Chondrocyte (in vitro differentiated cells): ENCODE measurements at regions not wholly inside any gene's neighbourhood (a gene's known extent, or its start where the extent isn't known, plus 50 kb on each side); places are given as distances from the start of the nearest gene placed in this dataset.

Source experiments
- DNase-seq: peaks from one replicate; pipeline ENCODE4 v3.0.0; 2021; ENCODE audit warnings: mixed read lengths, low spot score
- H3K27ac Mint-ChIP-seq: one replicate; pipeline ENCODE4 v1.8.0; 2021; ENCODE audit warnings: mild to moderate bottlenecking, moderate library complexity, mixed read lengths; ENCODE audit not compliant: unreplicated experiment
- H3K27me3 Mint-ChIP-seq: 2 replicates; pipeline ENCODE4 v1.8.0; 2021; ENCODE audit warnings: low read depth, mixed read lengths
- H3K36me3 Mint-ChIP-seq: 2 replicates; pipeline ENCODE4 v1.8.0; 2021; ENCODE audit warnings: low read depth, mixed read lengths
- H3K4me1 Mint-ChIP-seq: 2 replicates; pipeline ENCODE4 v1.8.0; 2021; ENCODE audit warnings: low read depth, mild to moderate bottlenecking, mixed read lengths
- H3K4me3 Mint-ChIP-seq: one replicate; pipeline ENCODE4 v1.8.0; 2021; ENCODE audit warnings: mild to moderate bottlenecking, moderate library complexity, mixed read lengths; ENCODE audit not compliant: unreplicated experiment
- H3K9me3 Mint-ChIP-seq: 2 replicates; pipeline ENCODE4 v1.8.0; 2021; ENCODE audit warnings: low read depth, mixed read lengths
- TF ChIP-seq, protein P1 (sequence below): fragments of 200-600 bp; sonication (generic); IDR thresholded peaks from 2 replicates; pipeline ENCODE4 v1.5.0; 2021; ENCODE audit warnings: antibody characterized with exemption, mild to moderate bottlenecking, moderate library complexity

DNA sequence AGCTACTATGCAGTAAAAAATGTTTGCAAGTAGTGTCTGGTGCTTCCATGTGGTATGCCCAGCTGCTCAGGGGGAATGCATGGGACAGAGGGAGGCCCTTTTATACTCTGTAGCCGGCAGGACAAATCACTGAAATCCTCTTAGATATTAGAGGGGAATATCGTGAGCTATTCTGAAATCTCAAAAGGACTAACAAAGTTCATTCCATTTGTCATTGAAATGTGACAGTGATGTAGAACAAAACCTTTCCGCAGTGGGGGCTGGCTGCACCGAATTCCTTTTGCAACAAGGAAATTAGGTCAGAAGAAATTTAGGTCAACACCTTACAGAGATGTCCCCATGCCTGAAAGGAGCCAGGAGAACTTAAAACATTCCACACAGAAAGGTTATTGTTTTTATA, 72.4 kb upstream of the MEF2C start:
- H3K36me3 Mint-ChIP-seq: peaks cover 2% of the 10 kb centered on the region
- no peaks in the 10 kb centered on the region for H3K27me3 Mint-ChIP-seq
- peaks cover 44% of the 10 kb centered on the region for H3K4me1 Mint-ChIP-seq
- no peak overlapping the region for H3K4me3 Mint-ChIP-seq
- no peak overlapping the region for H3K27ac Mint-ChIP-seq
- peaks cover 3% of the 10 kb centered on the region for H3K9me3 Mint-ChIP-seq
- TF ChIP-seq, protein P1, sequence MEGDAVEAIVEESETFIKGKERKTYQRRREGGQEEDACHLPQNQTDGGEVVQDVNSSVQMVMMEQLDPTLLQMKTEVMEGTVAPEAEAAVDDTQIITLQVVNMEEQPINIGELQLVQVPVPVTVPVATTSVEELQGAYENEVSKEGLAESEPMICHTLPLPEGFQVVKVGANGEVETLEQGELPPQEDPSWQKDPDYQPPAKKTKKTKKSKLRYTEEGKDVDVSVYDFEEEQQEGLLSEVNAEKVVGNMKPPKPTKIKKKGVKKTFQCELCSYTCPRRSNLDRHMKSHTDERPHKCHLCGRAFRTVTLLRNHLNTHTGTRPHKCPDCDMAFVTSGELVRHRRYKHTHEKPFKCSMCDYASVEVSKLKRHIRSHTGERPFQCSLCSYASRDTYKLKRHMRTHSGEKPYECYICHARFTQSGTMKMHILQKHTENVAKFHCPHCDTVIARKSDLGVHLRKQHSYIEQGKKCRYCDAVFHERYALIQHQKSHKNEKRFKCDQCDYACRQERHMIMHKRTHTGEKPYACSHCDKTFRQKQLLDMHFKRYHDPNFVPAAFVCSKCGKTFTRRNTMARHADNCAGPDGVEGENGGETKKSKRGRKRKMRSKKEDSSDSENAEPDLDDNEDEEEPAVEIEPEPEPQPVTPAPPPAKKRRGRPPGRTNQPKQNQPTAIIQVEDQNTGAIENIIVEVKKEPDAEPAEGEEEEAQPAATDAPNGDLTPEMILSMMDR: no peak
- no peak for DNase-seq

DNA sequence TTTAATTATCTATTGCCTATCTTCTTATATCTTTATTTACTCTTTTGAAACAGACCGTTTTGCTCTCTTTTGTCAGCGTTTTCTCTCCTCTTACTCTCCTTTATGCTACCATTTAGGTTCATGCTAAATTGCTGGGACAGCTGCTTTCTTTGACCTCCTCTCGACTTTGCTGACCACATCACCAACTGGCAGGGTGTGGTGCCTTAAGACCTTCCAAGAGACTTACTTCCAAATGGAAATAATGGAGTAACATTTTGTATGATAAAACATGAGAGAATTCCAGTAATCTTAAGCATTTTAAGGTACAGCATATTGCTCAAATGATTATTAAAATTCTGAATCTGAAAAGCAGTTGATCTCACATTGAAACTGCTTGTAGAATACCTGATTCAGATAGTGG, 71.5 kb upstream of the MEF2C start:
- Mint-ChIP-seq H3K4me3 (no peak overlapping the region), H3K27ac (no peak overlapping the region)
- TF ChIP-seq, protein P1: no peak

DNA sequence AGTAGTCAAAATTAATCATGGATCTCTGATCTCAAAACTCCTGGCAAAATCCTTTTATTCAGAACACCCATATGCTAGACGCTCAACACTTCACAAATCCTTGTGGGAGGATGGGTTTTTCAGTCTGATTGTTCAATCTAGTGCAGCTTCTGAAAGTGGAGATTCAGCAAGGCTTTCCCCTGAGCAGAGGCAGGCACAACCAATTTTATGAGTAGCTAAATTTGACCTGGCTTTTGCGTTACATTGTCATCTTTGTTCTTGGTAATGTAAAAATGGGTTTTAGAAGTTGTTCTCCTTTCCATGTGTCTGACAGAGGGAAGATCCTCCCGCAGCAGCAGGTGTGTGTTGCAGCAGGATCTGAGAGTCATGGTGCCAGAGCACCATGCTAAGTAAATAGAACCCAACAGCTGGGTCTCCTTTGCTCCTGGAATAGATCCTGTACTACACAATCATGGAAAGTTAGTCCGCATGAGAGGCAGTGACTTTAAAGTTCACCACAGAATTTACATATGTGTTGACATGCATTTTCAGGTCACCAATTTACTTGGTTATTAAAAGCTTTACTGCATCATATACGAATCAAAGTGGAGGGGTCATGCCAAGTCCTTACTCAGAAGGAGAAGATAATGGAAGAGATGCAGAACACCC, 70.1 kb upstream of the MEF2C start:
- H3K36me3 Mint-ChIP-seq: peaks cover 2% of the 10 kb centered on the region
- H3K4me3 Mint-ChIP-seq: no peak overlapping the region
- H3K4me1 Mint-ChIP-seq: peaks cover 44% of the 10 kb centered on the region
- peaks cover 3% of the 10 kb centered on the region for H3K9me3 Mint-ChIP-seq
- DNase-seq: no peak
- TF ChIP-seq, protein P1: no peak
- no peak overlapping the region for H3K27ac Mint-ChIP-seq
- no peaks in the 10 kb centered on the region for H3K27me3 Mint-ChIP-seq

More for the DNA sequence above, 71.5 kb upstream of the MEF2C start:
- Mint-ChIP-seq H3K4me1 (peaks cover 44% of the 10 kb centered on the region), H3K27me3 (no peaks in the 10 kb centered on the region), H3K9me3 (peaks cover 3% of the 10 kb centered on the region), H3K36me3 (peaks cover 2% of the 10 kb centered on the region)
- no peak for DNase-seq

DNA sequence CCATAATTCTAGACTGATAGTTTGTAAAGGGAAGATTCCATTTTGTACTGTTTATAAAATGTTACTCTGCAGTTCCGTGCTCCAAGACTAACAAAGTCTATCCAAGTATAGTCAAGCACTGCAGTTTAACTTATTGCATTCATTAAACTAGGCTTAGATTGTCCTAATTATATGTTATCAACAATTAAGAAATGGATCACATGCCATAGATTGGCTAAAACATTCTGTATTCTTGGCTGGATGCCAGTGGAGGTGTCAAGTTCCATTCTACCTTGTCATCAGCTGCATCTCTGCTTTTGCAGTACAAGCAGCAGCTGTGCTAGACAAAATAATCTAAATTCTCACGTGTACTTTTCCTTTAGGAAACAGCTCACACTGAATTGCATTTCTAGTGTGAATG, 69.4 kb upstream of the MEF2C start:
- Mint-ChIP-seq H3K27ac (no peak overlapping the region), H3K4me1 (peaks cover 44% of the 10 kb centered on the region), H3K36me3 (peaks cover 2% of the 10 kb centered on the region), H3K27me3 (no peaks in the 10 kb centered on the region), H3K4me3 (no peak overlapping the region), H3K9me3 (peaks cover 3% of the 10 kb centered on the region)
- TF ChIP-seq, protein P1: no peak
- no peak for DNase-seq

DNA sequence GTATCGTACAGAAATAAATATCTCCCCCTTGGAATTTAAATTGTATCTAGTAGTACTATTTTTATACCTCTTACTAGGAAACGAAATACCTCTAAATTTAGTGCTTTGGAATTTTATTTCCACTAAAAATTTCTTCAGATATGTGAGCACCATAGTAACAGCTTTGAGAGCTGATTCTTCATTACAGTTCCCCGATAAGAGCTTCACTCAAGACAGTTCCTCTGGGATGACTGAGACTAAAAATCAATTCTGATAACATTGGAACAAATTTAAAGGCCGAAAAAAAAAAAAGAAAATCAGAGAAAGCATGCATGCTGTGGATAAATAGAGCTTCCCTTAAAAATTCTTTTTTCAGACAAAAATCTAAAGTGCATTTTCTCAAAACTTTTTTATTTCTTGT, 68.5 kb upstream of the MEF2C start:
- TF ChIP-seq, protein P1: no peak
- H3K27me3 Mint-ChIP-seq: no peaks in the 10 kb centered on the region
- no peak overlapping the region for H3K4me3 Mint-ChIP-seq
- peaks cover 2% of the 10 kb centered on the region for H3K36me3 Mint-ChIP-seq
- peaks cover 3% of the 10 kb centered on the region for H3K9me3 Mint-ChIP-seq
- no peak overlapping the region for H3K27ac Mint-ChIP-seq
- no peak for DNase-seq
- peaks cover 36% of the 10 kb centered on the region for H3K4me1 Mint-ChIP-seq
